IPS-18a (cell line): ENCODE measurements at regions not wholly inside any gene's neighbourhood (a gene's known extent, or its start where the extent isn't known, plus 50 kb on each side); places are given as distances from the start of the nearest gene placed in this dataset.
"Not testable (repeated sequence)": the region's sequence is repeated elsewhere in the genome, so short reads cannot be mapped to it uniquely, and the experiment has no call there.

Experiments used
- H3K27ac ChIP-seq: one replicate; pipeline ENCODE4 v1.5.1; 2013; ENCODE audit warnings: low read length
- H3K27me3 ChIP-seq: one replicate; pipeline ENCODE4 v1.6.1; 2013; ENCODE audit warnings: mild to moderate bottlenecking, low read length; ENCODE audit not compliant: control insufficient read depth, insufficient read depth
- H3K36me3 ChIP-seq: one replicate; pipeline ENCODE4 v1.6.1; 2013; ENCODE audit warnings: low read depth, low read length; ENCODE audit not compliant: control insufficient read depth
- H3K4me1 ChIP-seq: one replicate; pipeline ENCODE4 v1.6.1; 2013; ENCODE audit warnings: low read depth, low read length; ENCODE audit not compliant: control insufficient read depth
- H3K4me3 ChIP-seq: one replicate; pipeline ENCODE4 v1.5.1; 2013; ENCODE audit warnings: low read length
- H3K9ac ChIP-seq: one replicate; pipeline ENCODE4 v1.6.1; 2013; ENCODE audit warnings: mild to moderate bottlenecking, low read length, moderate library complexity
- H3K9me3 ChIP-seq: one replicate; pipeline ENCODE4 v1.6.1; 2013; ENCODE audit warnings: low read depth, low read length; ENCODE audit not compliant: control insufficient read depth

GRCh38 chr3:23115171-23115877 lies 87.8 kb upstream of the UBE2E2 start:
- H3K9me3 ChIP-seq = no peaks in the 10 kb centered on the region
- no peak overlapping the region for H3K27ac ChIP-seq
- H3K27me3 ChIP-seq = no peaks in the 10 kb centered on the region
- no peak overlapping the region for H3K9ac ChIP-seq
- peaks cover 6% of the 10 kb centered on the region for H3K4me1 ChIP-seq
- H3K4me3 ChIP-seq = no peak overlapping the region
- H3K36me3 ChIP-seq = no peaks in the 10 kb centered on the region

GRCh38 chr3:23116081-23116837 lies 86.9 kb upstream of the UBE2E2 start:
- Histone ChIP-seq H3K36me3 (no peaks in the 10 kb centered on the region), H3K4me3 (no peak overlapping the region), H3K4me1 (peaks cover 6% of the 10 kb centered on the region), H3K27me3 (no peaks in the 10 kb centered on the region), H3K27ac (no peak overlapping the region), H3K9me3 (no peaks in the 10 kb centered on the region), H3K9ac (no peak overlapping the region)

GRCh38 chr3:23117856-23118255 lies 85.3 kb upstream of the UBE2E2 start:
- Histone ChIP-seq H3K9me3 (no peaks in the 10 kb centered on the region), H3K4me1 (peaks cover 6% of the 10 kb centered on the region), H3K9ac (no peak overlapping the region), H3K36me3 (no peaks in the 10 kb centered on the region), H3K27ac (no peak overlapping the region), H3K4me3 (no peak overlapping the region), H3K27me3 (no peaks in the 10 kb centered on the region)

- Histone ChIP-seq H3K9ac (no peak overlapping the region), H3K27ac (no peak overlapping the region), H3K4me3 (no peak overlapping the region), H3K9me3 (no peaks in the 10 kb centered on the region), H3K27me3 (no peaks in the 10 kb centered on the region), H3K4me1 (no peaks in the 10 kb centered on the region), H3K36me3 (no peaks in the 10 kb centered on the region)
Measured at GRCh38 chr3:23127196-23127595, 75.9 kb upstream of the UBE2E2 start.

GRCh38 chr3:23128655-23129054 lies 74.5 kb upstream of the UBE2E2 start:
- Histone ChIP-seq H3K4me3 (no peak overlapping the region), H3K9ac (no peak overlapping the region), H3K27ac (no peak overlapping the region), H3K27me3 (no peaks in the 10 kb centered on the region), H3K4me1 (no peaks in the 10 kb centered on the region), H3K36me3 (no peaks in the 10 kb centered on the region), H3K9me3 (no peaks in the 10 kb centered on the region)

GRCh38 chr3:23129117-23129516 lies 74.0 kb upstream of the UBE2E2 start:
- no peak overlapping the region for H3K4me3 ChIP-seq
- no peak overlapping the region for H3K27ac ChIP-seq
- no peak overlapping the region for H3K9ac ChIP-seq
- no peaks in the 10 kb centered on the region for H3K4me1 ChIP-seq
- no peaks in the 10 kb centered on the region for H3K27me3 ChIP-seq
- H3K36me3 ChIP-seq = no peaks in the 10 kb centered on the region
- H3K9me3 ChIP-seq = no peaks in the 10 kb centered on the region

- Histone ChIP-seq H3K9ac (no peak overlapping the region), H3K27me3 (no peaks in the 10 kb centered on the region), H3K4me3 (no peak overlapping the region), H3K36me3 (no peaks in the 10 kb centered on the region), H3K9me3 (no peaks in the 10 kb centered on the region), H3K27ac (no peak overlapping the region), H3K4me1 (no peaks in the 10 kb centered on the region)
Measured at GRCh38 chr3:23129817-23130216, 73.3 kb upstream of the UBE2E2 start.

- Histone ChIP-seq H3K9ac (no peak overlapping the region), H3K27me3 (no peaks in the 10 kb centered on the region), H3K36me3 (no peaks in the 10 kb centered on the region), H3K4me1 (no peaks in the 10 kb centered on the region), H3K9me3 (no peaks in the 10 kb centered on the region), H3K4me3 (no peak overlapping the region), H3K27ac (no peak overlapping the region)
Measured at GRCh38 chr3:23130406-23130805, 72.7 kb upstream of the UBE2E2 start.

GRCh38 chr3:23135026-23135785 lies 67.9 kb upstream of the UBE2E2 start:
- no peak overlapping the region for H3K9ac ChIP-seq
- H3K9me3 ChIP-seq = no peaks in the 10 kb centered on the region
- H3K27ac ChIP-seq = no peak overlapping the region
- H3K4me1 ChIP-seq = no peaks in the 10 kb centered on the region
- no peaks in the 10 kb centered on the region for H3K36me3 ChIP-seq
- no peak overlapping the region for H3K4me3 ChIP-seq
- no peaks in the 10 kb centered on the region for H3K27me3 ChIP-seq

GRCh38 chr3:23136054-23136453 lies 67.1 kb upstream of the UBE2E2 start:
- Histone ChIP-seq H3K36me3 (no peaks in the 10 kb centered on the region), H3K27ac (no peak overlapping the region), H3K9ac (no peak overlapping the region), H3K9me3 (no peaks in the 10 kb centered on the region), H3K4me3 (no peak overlapping the region), H3K27me3 (no peaks in the 10 kb centered on the region), H3K4me1 (no peaks in the 10 kb centered on the region)

- H3K27ac ChIP-seq, H3K9me3 ChIP-seq, H3K27me3 ChIP-seq: not testable (repeated sequence)
Measured at GRCh38 chr3:23144051-23144450, 59.1 kb upstream of the UBE2E2 start.

More at GRCh38 chr3:23144051-23144450, 59.1 kb upstream of the UBE2E2 start:
- H3K4me1 ChIP-seq, H3K9ac ChIP-seq, H3K4me3 ChIP-seq, H3K36me3 ChIP-seq: not testable (repeated sequence)
